ENCODE measurements at regions not wholly inside any gene's neighbourhood (a gene's known extent, or its start where the extent isn't known, plus 50 kb on each side); places are given as distances from the start of the nearest gene placed in this dataset.

DNA sequence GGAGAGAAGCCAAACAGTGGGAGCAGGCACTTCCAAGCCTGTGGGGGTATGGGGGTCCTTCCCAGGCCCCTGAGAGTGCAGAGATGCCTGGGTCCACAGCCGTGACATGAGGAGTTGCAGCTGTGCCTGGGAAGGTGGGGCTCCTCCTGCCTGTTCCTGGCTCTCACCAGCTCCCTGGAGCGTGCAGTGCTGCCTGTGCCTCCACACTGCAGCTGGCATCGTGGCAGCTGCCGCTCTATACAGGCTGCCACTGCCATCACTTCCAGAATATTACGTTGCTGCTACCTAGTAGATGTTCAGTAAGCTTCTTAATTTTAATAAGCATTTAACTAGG lies 223.7 kb downstream of the KCNC2 start:
- Histone ChIP-seq H3K9me2 (replicated peaks; ENCODE audit: insufficient read depth, low read length) (no peaks in the 10 kb centered on the region), H3K27me3 (ENCODE audit: low read length) (no peaks in the 10 kb centered on the region), H3K9ac (ENCODE audit: low read length) (no peak overlapping the region), H3K36me3 (ENCODE audit: low read length) (no peaks in the 10 kb centered on the region), H2AFZ (ENCODE audit: low read depth, low read length, severe bottlenecking) (no peak overlapping the region), H3K4me3 (ENCODE audit: insufficient read depth, low read length, poor library complexity, severe bottlenecking) (no peak overlapping the region), H3K27ac (ENCODE audit: low read depth, low read length) (no peak overlapping the region), H3F3A (ENCODE audit: insufficient read depth) (no peaks in the 10 kb centered on the region), H3K9me3 (ENCODE audit: insufficient read depth, low read length) (no peaks in the 10 kb centered on the region), H3K79me2 (ENCODE audit: insufficient read depth, low read length) (no peaks in the 10 kb centered on the region), H4K20me1 (ENCODE audit: low read depth, low read length) (no peaks in the 10 kb centered on the region), H3K4me2 (ENCODE audit: low read depth, low read length, poor library complexity, severe bottlenecking) (no peak overlapping the region)
- TF ChIP-seq, protein P1, sequence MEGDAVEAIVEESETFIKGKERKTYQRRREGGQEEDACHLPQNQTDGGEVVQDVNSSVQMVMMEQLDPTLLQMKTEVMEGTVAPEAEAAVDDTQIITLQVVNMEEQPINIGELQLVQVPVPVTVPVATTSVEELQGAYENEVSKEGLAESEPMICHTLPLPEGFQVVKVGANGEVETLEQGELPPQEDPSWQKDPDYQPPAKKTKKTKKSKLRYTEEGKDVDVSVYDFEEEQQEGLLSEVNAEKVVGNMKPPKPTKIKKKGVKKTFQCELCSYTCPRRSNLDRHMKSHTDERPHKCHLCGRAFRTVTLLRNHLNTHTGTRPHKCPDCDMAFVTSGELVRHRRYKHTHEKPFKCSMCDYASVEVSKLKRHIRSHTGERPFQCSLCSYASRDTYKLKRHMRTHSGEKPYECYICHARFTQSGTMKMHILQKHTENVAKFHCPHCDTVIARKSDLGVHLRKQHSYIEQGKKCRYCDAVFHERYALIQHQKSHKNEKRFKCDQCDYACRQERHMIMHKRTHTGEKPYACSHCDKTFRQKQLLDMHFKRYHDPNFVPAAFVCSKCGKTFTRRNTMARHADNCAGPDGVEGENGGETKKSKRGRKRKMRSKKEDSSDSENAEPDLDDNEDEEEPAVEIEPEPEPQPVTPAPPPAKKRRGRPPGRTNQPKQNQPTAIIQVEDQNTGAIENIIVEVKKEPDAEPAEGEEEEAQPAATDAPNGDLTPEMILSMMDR (IDR thresholded peaks at IDR 0.05; ENCODE audit: insufficient read depth, low read length, poor library complexity, severe bottlenecking): no peak
- TF ChIP-seq EZH2phosphoT487 (conservative IDR thresholded peaks at IDR 0.05; ENCODE audit: low read length): no peak

DNA sequence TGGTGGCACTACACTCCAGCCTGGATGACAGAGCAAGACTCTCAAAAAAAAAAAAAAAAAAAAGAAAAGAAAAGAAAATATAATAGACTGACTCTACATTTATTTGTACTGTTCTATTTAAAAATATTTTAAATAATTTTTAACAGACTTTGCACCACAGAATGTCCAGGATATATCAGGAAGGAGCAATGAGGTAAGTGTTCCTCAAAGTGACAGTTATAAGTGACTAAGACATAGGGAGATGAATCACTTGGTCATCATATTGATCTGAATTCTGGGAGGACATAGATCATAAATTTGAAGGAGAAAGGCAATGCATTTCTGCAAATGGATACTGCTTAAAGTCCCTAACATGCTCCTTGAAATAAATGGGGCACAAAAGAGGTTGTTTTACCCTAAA lies 221.5 kb downstream of the KCNC2 start:
- Histone ChIP-seq H3K9me2 (replicated peaks; ENCODE audit: insufficient read depth, low read length) (no peaks in the 10 kb centered on the region), H3K9me3 (ENCODE audit: insufficient read depth, low read length) (no peaks in the 10 kb centered on the region), H3K27ac (ENCODE audit: low read depth, low read length) (no peak overlapping the region), H3K9ac (ENCODE audit: low read length) (no peak overlapping the region), H3K79me2 (ENCODE audit: insufficient read depth, low read length) (no peaks in the 10 kb centered on the region), H3F3A (ENCODE audit: insufficient read depth) (no peaks in the 10 kb centered on the region), H4K20me1 (ENCODE audit: low read depth, low read length) (no peaks in the 10 kb centered on the region), H2AFZ (ENCODE audit: low read depth, low read length, severe bottlenecking) (no peak overlapping the region), H3K27me3 (ENCODE audit: low read length) (no peaks in the 10 kb centered on the region), H3K4me2 (ENCODE audit: low read depth, low read length, poor library complexity, severe bottlenecking) (no peak overlapping the region), H3K36me3 (ENCODE audit: low read length) (no peaks in the 10 kb centered on the region), H3K4me3 (ENCODE audit: insufficient read depth, low read length, poor library complexity, severe bottlenecking) (no peak overlapping the region)
- TF ChIP-seq, protein P1 (IDR thresholded peaks at IDR 0.05; ENCODE audit: insufficient read depth, low read length, poor library complexity, severe bottlenecking): no peak
- TF ChIP-seq EZH2phosphoT487 (conservative IDR thresholded peaks at IDR 0.05; ENCODE audit: low read length): no peak
